ENCODE measurements at regions not wholly inside any gene's neighbourhood (a gene's known extent, or its start where the extent isn't known, plus 50 kb on each side); places are given as distances from the start of the nearest gene placed in this dataset.

DNA sequence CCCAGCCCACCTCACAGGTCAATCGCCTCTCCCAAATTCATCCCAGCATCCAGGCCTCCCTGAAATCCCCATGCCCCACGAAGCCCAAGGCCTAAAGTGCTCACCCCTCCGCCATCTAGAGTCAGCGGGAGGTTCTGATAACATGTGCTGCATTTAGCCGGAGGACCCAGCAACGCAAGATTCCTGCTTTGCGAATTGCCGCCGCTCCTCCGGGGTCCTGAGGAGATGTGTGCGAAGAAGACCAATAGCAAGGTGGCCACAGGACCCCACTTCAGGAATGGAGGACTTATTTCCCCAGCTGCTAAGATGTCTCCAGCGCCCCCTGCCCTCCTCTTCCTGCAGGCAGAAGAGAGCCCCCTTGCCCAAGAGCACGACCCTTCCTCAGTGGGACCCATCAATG, 120.8 kb upstream of the GLI2 start:
- no peaks in the 10 kb centered on the region for H3K36me3 ChIP-seq
- H3K27ac ChIP-seq: no peak overlapping the region
- intact Hi-C loops (cut with DNase I): no loop called here
- H3K4me1 ChIP-seq (ENCODE audit: insufficient read depth): peaks cover 2% of the 10 kb centered on the region
- 92 to 95% (median 94%) methylated on average over 13 of the region's 13 CpGs for WGBS, 3 donors
- TF ChIP-seq, protein P1, sequence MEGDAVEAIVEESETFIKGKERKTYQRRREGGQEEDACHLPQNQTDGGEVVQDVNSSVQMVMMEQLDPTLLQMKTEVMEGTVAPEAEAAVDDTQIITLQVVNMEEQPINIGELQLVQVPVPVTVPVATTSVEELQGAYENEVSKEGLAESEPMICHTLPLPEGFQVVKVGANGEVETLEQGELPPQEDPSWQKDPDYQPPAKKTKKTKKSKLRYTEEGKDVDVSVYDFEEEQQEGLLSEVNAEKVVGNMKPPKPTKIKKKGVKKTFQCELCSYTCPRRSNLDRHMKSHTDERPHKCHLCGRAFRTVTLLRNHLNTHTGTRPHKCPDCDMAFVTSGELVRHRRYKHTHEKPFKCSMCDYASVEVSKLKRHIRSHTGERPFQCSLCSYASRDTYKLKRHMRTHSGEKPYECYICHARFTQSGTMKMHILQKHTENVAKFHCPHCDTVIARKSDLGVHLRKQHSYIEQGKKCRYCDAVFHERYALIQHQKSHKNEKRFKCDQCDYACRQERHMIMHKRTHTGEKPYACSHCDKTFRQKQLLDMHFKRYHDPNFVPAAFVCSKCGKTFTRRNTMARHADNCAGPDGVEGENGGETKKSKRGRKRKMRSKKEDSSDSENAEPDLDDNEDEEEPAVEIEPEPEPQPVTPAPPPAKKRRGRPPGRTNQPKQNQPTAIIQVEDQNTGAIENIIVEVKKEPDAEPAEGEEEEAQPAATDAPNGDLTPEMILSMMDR (IDR thresholded peaks at IDR 0.05): no peak
- no peak for TF ChIP-seq POLR2A (IDR thresholded peaks at IDR 0.05)
- TF ChIP-seq EP300 (IDR thresholded peaks at IDR 0.05): no peak
- no peak for DNase-seq
- no peak overlapping the region for H3K4me3 ChIP-seq
- no peaks in the 10 kb centered on the region for H3K9me3 ChIP-seq
- H3K27me3 ChIP-seq: no peaks in the 10 kb centered on the region

DNA sequence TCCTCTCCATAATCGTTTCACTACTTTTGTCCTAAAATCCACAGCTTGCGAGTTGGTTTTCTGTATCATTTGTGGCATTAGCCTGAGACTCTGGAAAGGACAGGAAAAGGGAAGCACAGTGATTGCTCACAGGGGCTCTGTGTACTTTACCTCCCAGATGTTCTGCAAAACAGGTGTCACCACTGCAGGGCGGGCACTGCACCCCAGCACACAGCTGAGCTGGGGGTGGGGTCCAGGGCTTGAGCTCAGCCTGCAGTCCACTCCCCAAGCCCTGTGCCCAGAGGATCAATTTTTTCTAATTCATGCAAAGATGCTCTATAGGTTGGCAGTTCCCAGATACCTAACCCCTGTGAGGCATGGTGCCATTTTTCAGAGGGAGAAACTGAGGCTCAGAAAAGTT, 119.4 kb upstream of the GLI2 start:
- H3K4me1 ChIP-seq (ENCODE audit: insufficient read depth): peaks cover 2% of the 10 kb centered on the region
- TF ChIP-seq, protein P1 (IDR thresholded peaks at IDR 0.05): no peak
- TF ChIP-seq EP300 (IDR thresholded peaks at IDR 0.05): no peak
- no peak for TF ChIP-seq POLR2A (IDR thresholded peaks at IDR 0.05)
- no peaks in the 10 kb centered on the region for H3K36me3 ChIP-seq
- H3K27ac ChIP-seq: no peak overlapping the region
- no peak overlapping the region for H3K4me3 ChIP-seq
- intact Hi-C loops (cut with DNase I): no loop called here
- H3K9me3 ChIP-seq: no peaks in the 10 kb centered on the region
- WGBS, 3 donors: 83 to 94% (median 91%) methylated on average over 3 of the region's 3 CpGs
- DNase-seq: no peak
- H3K27me3 ChIP-seq: no peaks in the 10 kb centered on the region

DNA sequence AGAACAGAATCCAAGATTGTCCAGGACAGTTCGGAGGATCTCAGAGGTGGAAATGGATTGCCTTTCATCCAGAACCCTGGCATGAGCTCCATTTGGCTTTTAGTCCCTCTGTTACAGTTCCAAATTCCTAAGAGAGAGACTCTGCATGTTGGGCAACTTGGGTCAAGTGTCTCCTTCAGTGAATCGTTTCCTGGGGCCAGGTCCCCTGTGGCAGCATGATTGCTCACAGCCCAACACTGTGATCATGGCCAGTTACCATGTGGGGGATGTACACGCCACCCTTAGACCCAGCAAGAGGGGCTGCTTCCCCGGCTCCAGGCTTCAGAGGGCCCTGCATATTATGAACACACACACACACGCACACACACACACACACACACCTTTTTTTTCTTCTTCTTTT, 118.6 kb upstream of the GLI2 start:
- DNase-seq: no peak
- Histone ChIP-seq H3K27ac (no peak overlapping the region), H3K36me3 (no peaks in the 10 kb centered on the region)

DNA sequence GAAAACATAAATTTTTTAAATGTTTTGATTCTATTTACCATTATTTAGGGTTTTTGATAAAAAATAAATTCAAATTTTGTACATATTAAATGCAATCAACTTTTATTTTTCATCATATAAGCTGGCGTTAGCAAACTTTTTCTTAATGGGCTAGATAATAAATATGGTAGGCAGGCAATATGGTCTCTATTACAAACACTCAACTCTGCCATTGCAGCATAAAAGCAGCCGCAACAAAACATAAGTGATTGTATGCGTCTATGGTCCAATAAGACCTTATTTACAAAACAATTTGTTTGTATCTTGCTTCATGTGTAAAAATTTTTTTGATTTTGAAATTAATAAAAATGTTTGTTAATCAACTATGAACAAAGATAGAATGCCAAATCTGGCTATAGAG, 116.8 kb upstream of the GLI2 start:
- H3K4me3 ChIP-seq: no peak overlapping the region
- TF ChIP-seq, protein P1 (IDR thresholded peaks at IDR 0.05): no peak
- TF ChIP-seq EP300 (IDR thresholded peaks at IDR 0.05): no peak
- TF ChIP-seq POLR2A (IDR thresholded peaks at IDR 0.05): no peak

More for the DNA sequence above, 118.6 kb upstream of the GLI2 start:
- Histone ChIP-seq H3K4me1 (ENCODE audit: insufficient read depth) (peaks cover 2% of the 10 kb centered on the region), H3K9me3 (no peaks in the 10 kb centered on the region), H3K4me3 (no peak overlapping the region), H3K27me3 (no peaks in the 10 kb centered on the region)
- no peak for TF ChIP-seq POLR2A (IDR thresholded peaks at IDR 0.05)
- TF ChIP-seq EP300 (IDR thresholded peaks at IDR 0.05): no peak
- TF ChIP-seq, protein P1 (IDR thresholded peaks at IDR 0.05): no peak
- intact Hi-C loops (cut with DNase I): no loop called here
- 71 to 80% (median 73%) methylated on average over 5 of the region's 5 CpGs for WGBS, 3 donors

DNA sequence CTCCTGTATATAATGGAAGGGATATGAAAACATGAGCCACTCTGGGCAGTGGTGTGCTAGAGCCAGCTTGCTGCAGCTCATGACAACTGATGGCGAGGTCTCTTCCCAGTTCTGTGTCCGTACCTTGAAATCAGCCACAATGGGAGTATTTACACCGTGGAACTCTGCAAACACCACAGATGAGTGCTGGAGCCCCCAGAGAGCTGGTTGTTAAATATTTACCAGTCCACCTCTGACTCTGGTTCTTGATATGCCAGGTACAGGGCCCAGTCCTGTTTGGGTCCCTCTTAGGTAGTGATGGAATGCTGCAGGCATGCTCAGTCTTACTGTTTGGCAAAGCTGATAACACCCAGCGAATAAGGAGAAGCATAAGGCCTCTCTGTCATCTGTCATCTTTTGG, 116.1 kb upstream of the GLI2 start:
- DNase-seq: no peak
- H3K4me3 ChIP-seq: no peak overlapping the region
- TF ChIP-seq, protein P1 (IDR thresholded peaks at IDR 0.05): no peak
- TF ChIP-seq EP300 (IDR thresholded peaks at IDR 0.05): no peak
- no peak for TF ChIP-seq POLR2A (IDR thresholded peaks at IDR 0.05)
- 92 to 97% (median 94%) methylated on average over 4 of the region's 4 CpGs for WGBS, 3 donors
- H3K27me3 ChIP-seq: no peaks in the 10 kb centered on the region
- H3K9me3 ChIP-seq: no peaks in the 10 kb centered on the region
- no peaks in the 10 kb centered on the region for H3K4me1 ChIP-seq (ENCODE audit: insufficient read depth)
- intact Hi-C loops (cut with DNase I): no loop called here
- H3K27ac ChIP-seq: no peak overlapping the region
- H3K36me3 ChIP-seq: no peaks in the 10 kb centered on the region

More for the DNA sequence above, 116.8 kb upstream of the GLI2 start:
- intact Hi-C loops (cut with DNase I): no loop called here
- 92 to 98% (median 96%) methylated on average over 3 of the region's 3 CpGs for WGBS, 3 donors
- H3K36me3 ChIP-seq: no peaks in the 10 kb centered on the region
- no peak overlapping the region for H3K27ac ChIP-seq
- no peaks in the 10 kb centered on the region for H3K27me3 ChIP-seq
- no peak for DNase-seq
- peaks cover 2% of the 10 kb centered on the region for H3K4me1 ChIP-seq (ENCODE audit: insufficient read depth)
- no peaks in the 10 kb centered on the region for H3K9me3 ChIP-seq
